ENCODE measurements at regions not wholly inside any gene's neighbourhood (a gene's known extent, or its start where the extent isn't known, plus 50 kb on each side); places are given as distances from the start of the nearest gene placed in this dataset.

DNA sequence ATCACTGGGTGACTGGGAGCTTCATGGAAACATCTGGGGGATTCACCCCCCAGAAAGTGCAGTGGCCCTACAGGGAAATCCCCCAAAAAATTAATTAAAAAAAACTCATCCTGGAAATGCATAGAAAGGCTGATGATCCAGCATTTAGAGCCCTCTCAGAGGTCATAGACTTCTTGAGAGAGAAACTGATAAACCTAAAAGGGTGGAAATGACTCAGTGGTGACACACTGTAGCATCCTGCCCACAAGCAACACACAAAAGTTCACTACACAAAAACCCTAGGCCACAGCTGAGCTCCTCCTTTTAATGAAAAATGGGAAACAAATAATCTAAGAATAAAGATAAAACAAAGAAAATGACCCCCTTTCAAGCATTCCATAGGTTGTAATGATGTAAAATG, 911.5 kb downstream of the GLUD2 start:
- TF ChIP-seq, protein P1, sequence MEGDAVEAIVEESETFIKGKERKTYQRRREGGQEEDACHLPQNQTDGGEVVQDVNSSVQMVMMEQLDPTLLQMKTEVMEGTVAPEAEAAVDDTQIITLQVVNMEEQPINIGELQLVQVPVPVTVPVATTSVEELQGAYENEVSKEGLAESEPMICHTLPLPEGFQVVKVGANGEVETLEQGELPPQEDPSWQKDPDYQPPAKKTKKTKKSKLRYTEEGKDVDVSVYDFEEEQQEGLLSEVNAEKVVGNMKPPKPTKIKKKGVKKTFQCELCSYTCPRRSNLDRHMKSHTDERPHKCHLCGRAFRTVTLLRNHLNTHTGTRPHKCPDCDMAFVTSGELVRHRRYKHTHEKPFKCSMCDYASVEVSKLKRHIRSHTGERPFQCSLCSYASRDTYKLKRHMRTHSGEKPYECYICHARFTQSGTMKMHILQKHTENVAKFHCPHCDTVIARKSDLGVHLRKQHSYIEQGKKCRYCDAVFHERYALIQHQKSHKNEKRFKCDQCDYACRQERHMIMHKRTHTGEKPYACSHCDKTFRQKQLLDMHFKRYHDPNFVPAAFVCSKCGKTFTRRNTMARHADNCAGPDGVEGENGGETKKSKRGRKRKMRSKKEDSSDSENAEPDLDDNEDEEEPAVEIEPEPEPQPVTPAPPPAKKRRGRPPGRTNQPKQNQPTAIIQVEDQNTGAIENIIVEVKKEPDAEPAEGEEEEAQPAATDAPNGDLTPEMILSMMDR (IDR thresholded peaks at IDR 0.05) = no peak
- no peak for TF ChIP-seq POLR2A (IDR thresholded peaks at IDR 0.05)
